ENCODE measurements at regions not wholly inside any gene's neighbourhood (a gene's known extent, or its start where the extent isn't known, plus 50 kb on each side); places are given as distances from the start of the nearest gene placed in this dataset.

GRCh38 chr13:51019026-51019425, 92.0 kb downstream of the C13orf42 start:
- Mint-ChIP-seq H3K27ac (no peak overlapping the region), H3K4me3 (no peak overlapping the region), H3K27me3 (ENCODE audit: insufficient read depth, low read depth, poor library complexity) (no peaks in the 10 kb centered on the region), H3K4me1 (no peaks in the 10 kb centered on the region; the same call in 2 of the 3 replicates), H3K36me3 (ENCODE audit: low read depth) (no peaks in the 10 kb centered on the region), H3K9me3 (peaks cover 10% of the 10 kb centered on the region; the same call in 2 of the 3 replicates)
- TF ChIP-seq ZNF114 (CRISPR knock-in tag; IDR thresholded peaks at IDR 0.05), result no peak
- TF ChIP-seq CTCF (conservative IDR thresholded peaks at IDR 0.05; ENCODE audit: low read depth in 2 of 2), result no peak
- no peak for TF ChIP-seq NANOG (IDR thresholded peaks at IDR 0.05; ENCODE audit: borderline replicate concordance)
- TF ChIP-seq ZNF462 (CRISPR knock-in tag; IDR thresholded peaks at IDR 0.05), result no peak
- no peak for TF ChIP-seq ETS1 (IDR thresholded peaks at IDR 0.05)
- no peak for TF ChIP-seq EZH2phosphoT487 (IDR thresholded peaks at IDR 0.05; ENCODE audit: unreplicated experiment)
- no peak for TF ChIP-seq ZNF331 (CRISPR knock-in tag; IDR thresholded peaks at IDR 0.05; ENCODE audit: low read depth)
- no peak for TF ChIP-seq STAT1 (IDR thresholded peaks at IDR 0.05; ENCODE audit: unreplicated experiment)
- TF ChIP-seq POLR2AphosphoS5 (IDR thresholded peaks at IDR 0.05; ENCODE audit: low read depth), result no peak
- no peak for TF ChIP-seq REST (IDR thresholded peaks at IDR 0.05; ENCODE audit: unreplicated experiment)
- no peak for TF ChIP-seq EZH2 (IDR thresholded peaks at IDR 0.05; ENCODE audit: low read depth, unreplicated experiment)
- no peak for TF ChIP-seq JUNB (IDR thresholded peaks at IDR 0.05; ENCODE audit: unreplicated experiment)
- TF ChIP-seq CREB1 (CRISPR knock-in tag; IDR thresholded peaks at IDR 0.05; ENCODE audit: low read depth), result no peak
- no peak for DNase-seq (ENCODE audit: low spot score)
- Histone ChIP-seq H3K4me3 (no peak overlapping the region), H2AFZ (peak overlapping the region; percentile 18; the same call in 1 of the 2 replicates), H3K4me1 (ENCODE audit: insufficient read depth) (no peaks in the 10 kb centered on the region), H3K79me2 (replicated peaks; ENCODE audit: insufficient read depth) (no peaks in the 10 kb centered on the region), H4K20me1 (replicated peaks; ENCODE audit: insufficient read depth) (no peaks in the 10 kb centered on the region), H3K27ac (ENCODE audit: low read depth) (no peak overlapping the region), H3F3A (replicated peaks; ENCODE audit: low read depth) (no peaks in the 10 kb centered on the region), H3K9me2 (ENCODE audit: insufficient read depth) (peaks cover 13% of the 10 kb centered on the region; the same call in 1 of the 2 replicates), H3K36me3 (ENCODE audit: insufficient read depth) (no peaks in the 10 kb centered on the region), H3K27me3 (ENCODE audit: insufficient read depth) (no peaks in the 10 kb centered on the region), H3K4me2 (no peak overlapping the region)
- no peak for ATAC-seq

Measured in GM23338 (cell line).